Right atrium auricular region (tissue), 2 donors: ENCODE measurements at regions not wholly inside any gene's neighbourhood (a gene's known extent, or its start where the extent isn't known, plus 50 kb on each side); places are given as distances from the start of the nearest gene placed in this dataset.

Source experiments
- DNase-seq: peaks from one replicate; pipeline ENCODE4 v3.0.0-alpha.2; 2019; ENCODE audit warnings: low spot score
- H3K27ac ChIP-seq, 2 donors: fragments of 200-600 bp; sonication (generic); 1 replicate in 1 of 2; 2 replicates in 1 of 2; pipeline ENCODE4 v1.5.1; 2016 to 2019
- H3K27me3 ChIP-seq, 2 donors: fragments of 200-600 bp; sonication (generic); one replicate each; pipeline versions ENCODE4 v1.5.1 to v1.6.0; 2017 to 2019
- H3K36me3 ChIP-seq: fragments of 200-600 bp; sonication (generic); one replicate; pipeline ENCODE4 v1.5.1; 2016
- H3K4me1 ChIP-seq, 2 donors: fragments of 200-600 bp; sonication (generic); one replicate each; pipeline versions ENCODE4 v1.5.1 to v1.6.0; 2017 to 2019
- H3K4me3 ChIP-seq, 2 donors: fragments of 200-600 bp; sonication (generic); 1 replicate in 1 of 2; 2 replicates in 1 of 2; pipeline ENCODE4 v1.5.1; 2017 to 2019; ENCODE audit warnings: mild to moderate bottlenecking in 1 of 2, moderate library complexity in 1 of 2
- H3K9me3 ChIP-seq, 2 donors: fragments of 200-600 bp; sonication (generic); one replicate each; pipeline ENCODE4 v1.5.1; 2019
- TF ChIP-seq, protein P1 (sequence below), 2 donors: fragments of 200-600 bp; sonication (generic); IDR thresholded peaks; one replicate each; pipeline ENCODE4 v1.5.1; 2019; ENCODE audit warnings: antibody characterized with exemption in 2 of 2

DNA sequence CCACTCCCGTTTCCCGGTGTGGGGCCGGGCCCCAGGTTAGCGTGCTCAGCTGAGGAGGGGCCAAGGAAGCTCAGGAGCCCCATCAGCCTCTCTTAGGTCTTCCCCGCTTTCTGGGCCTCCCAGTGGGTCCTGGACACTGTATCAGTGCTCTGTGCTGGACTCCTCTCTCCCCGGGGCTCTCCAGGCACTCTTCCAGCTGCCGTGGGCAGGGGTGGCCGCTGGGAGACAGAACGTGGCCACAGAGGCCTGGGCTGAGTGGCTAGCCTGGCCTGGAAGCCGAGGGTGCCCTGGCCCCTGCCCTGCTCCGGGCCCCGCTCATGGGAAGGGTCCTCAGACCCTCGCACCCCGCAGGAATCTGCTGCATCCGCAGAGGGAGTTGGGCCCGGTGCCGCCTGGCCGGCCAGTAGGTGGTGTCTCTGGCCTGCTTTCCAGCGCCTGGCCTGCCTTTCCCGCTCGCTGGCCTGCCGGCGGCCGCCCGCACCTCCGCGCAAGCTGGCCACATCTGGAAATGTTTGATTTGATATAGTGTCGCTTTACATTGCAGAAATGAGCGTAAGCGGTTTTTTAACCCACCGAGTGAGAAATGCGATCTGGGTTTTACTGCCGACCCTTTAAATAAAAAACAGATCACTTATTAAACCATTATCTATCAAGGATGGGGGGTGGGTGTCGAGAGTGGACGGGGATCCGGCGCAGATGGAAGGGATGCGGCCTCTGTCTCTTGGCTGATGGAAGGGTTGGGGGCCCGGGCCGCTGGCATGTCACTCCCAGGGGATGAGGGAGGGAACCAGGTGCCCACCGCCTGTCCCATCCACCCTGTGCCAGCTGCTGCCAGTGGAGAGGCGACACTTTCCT lies 74.4 kb upstream of the TTC34 start:
- DNase-seq, result no peak
- Histone ChIP-seq H3K27me3 (no peaks in the 10 kb centered on the region), H3K4me1 (peaks cover 0 to 8% of the 10 kb centered on the region in 2 donors), H3K4me3 (no peak overlapping the region), H3K9me3 (peaks cover 9 to 14% of the 10 kb centered on the region in 2 donors), H3K27ac (no peak overlapping the region), H3K36me3 (no peaks in the 10 kb centered on the region)
- TF ChIP-seq, protein P1, sequence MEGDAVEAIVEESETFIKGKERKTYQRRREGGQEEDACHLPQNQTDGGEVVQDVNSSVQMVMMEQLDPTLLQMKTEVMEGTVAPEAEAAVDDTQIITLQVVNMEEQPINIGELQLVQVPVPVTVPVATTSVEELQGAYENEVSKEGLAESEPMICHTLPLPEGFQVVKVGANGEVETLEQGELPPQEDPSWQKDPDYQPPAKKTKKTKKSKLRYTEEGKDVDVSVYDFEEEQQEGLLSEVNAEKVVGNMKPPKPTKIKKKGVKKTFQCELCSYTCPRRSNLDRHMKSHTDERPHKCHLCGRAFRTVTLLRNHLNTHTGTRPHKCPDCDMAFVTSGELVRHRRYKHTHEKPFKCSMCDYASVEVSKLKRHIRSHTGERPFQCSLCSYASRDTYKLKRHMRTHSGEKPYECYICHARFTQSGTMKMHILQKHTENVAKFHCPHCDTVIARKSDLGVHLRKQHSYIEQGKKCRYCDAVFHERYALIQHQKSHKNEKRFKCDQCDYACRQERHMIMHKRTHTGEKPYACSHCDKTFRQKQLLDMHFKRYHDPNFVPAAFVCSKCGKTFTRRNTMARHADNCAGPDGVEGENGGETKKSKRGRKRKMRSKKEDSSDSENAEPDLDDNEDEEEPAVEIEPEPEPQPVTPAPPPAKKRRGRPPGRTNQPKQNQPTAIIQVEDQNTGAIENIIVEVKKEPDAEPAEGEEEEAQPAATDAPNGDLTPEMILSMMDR (IDR thresholded peaks at IDR 0.05), result peak in 1 of 2 donors; percentile 60

DNA sequence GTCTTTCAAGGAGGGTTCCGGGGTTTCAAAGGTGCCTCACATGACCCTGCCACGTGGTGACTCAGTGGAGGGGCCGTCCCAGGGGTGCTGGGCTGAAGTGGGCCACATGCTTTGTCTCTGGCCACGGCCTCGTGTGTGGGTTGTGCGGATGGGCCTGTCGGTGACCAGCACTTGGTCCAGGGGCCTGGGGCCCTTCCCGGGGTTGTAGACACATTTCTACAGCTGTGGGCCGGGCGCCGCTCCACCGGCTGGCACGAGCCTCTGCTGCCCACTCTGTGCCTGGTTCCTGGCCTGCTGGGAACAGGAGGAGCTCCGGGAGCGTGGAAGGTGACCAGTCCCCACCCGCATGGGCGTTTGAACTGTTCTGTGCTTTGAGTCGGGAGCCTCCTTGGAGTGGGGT lies 75.4 kb upstream of the TTC34 start:
- peaks cover 0 to 8% of the 10 kb centered on the region in 2 donors for H3K4me1 ChIP-seq

DNA sequence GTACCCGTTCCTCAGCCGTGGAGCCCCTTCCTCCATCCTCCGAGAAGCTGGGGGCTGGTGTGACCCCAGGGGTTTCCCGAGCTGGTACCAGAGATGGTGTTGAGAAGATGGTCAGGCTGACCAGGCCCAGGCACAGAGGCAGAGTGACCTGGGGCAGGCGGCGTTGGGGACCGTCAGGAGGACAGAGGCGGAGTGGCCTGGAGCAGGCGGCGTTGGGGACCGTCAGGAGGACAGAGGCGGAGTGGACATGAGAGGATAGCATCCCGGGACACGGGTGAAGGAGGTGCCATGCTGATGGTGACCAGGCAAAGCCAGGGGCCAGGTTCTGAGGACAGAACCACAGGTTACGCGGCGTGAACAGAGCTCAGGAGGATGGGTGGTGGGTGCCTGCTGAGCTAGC lies 75.9 kb upstream of the TTC34 start:
- TF ChIP-seq, protein P1 (IDR thresholded peaks at IDR 0.05), result no peak
- no peak for DNase-seq
- no peaks in the 10 kb centered on the region for H3K9me3 ChIP-seq
- H3K27ac ChIP-seq, result no peak overlapping the region
- H3K36me3 ChIP-seq, result no peaks in the 10 kb centered on the region
- H3K4me1 ChIP-seq, result peaks cover 0 to 8% of the 10 kb centered on the region in 2 donors
- H3K27me3 ChIP-seq, result no peaks in the 10 kb centered on the region
- no peak overlapping the region for H3K4me3 ChIP-seq

More for the DNA sequence above, 75.4 kb upstream of the TTC34 start:
- TF ChIP-seq, protein P1 (IDR thresholded peaks at IDR 0.05), result no peak
- Histone ChIP-seq H3K36me3 (no peaks in the 10 kb centered on the region), H3K4me3 (no peak overlapping the region), H3K27ac (no peak overlapping the region), H3K27me3 (no peaks in the 10 kb centered on the region), H3K9me3 (peaks cover under 1 to 5% of the 10 kb centered on the region in 2 donors)
- no peak for DNase-seq

DNA sequence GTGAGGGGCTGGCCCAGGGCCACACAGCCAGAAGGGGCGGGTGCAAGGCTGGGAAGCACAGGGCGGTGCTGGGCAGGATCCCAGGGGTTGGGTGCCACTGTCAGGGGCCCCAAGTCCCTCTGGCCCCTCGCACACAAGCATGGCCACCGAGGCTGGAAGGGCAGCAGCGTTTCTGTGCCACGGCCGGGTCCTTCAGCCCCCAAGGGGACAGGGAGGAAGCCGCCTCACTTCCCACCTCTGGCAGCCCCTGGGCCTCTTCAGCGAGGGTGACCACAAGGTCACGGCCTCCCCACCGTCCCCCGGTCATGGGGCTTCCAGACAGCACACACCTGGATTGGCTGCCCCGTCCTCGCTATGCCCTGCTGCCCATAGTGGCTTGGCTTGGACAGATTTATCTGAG lies 77.1 kb upstream of the TTC34 start:
- Histone ChIP-seq H3K27me3 (no peaks in the 10 kb centered on the region), H3K4me3 (no peak overlapping the region), H3K27ac (no peak overlapping the region), H3K9me3 (no peaks in the 10 kb centered on the region), H3K4me1 (peaks cover 0 to 8% of the 10 kb centered on the region in 2 donors), H3K36me3 (no peaks in the 10 kb centered on the region)
- DNase-seq, result no peak
- TF ChIP-seq, protein P1 (IDR thresholded peaks at IDR 0.05), result no peak

DNA sequence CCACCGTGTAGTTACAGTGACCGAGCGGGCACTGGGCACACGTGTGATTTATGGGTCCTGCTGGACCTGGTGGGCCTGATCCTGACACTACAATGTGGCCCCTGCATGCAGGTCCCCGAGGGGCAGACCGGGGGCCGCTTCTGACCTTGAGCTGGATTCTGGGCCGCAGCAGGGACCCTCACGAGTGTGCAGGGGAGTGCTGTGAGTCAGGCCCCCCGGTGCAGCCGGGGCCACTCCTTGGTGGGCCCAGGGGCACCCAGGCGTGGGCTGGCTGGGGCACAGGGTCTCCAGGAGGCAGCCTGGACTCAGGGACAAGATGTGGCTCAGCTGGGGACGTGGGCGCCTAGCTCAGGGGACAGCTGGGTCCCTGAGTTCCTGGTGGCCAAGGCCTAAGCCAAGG lies 77.5 kb upstream of the TTC34 start:
- Histone ChIP-seq H3K27me3 (no peaks in the 10 kb centered on the region), H3K9me3 (no peaks in the 10 kb centered on the region), H3K36me3 (no peaks in the 10 kb centered on the region), H3K4me3 (no peak overlapping the region), H3K27ac (no peak overlapping the region), H3K4me1 (peaks cover 0 to 8% of the 10 kb centered on the region in 2 donors)
- TF ChIP-seq, protein P1 (IDR thresholded peaks at IDR 0.05), result no peak
- no peak for DNase-seq
